AG04450 (cell line): ENCODE measurements at regions not wholly inside any gene's neighbourhood (a gene's known extent, or its start where the extent isn't known, plus 50 kb on each side); places are given as distances from the start of the nearest gene placed in this dataset.

Source experiments
- CTCF ChIA-PET: fragments of 300-600, 350-600 bp; formaldehyde crosslinking; extraction: SDS; loops from one replicate; lab custom pipeline; 2022; ENCODE audit warnings: antibody characterized with exemption, inconsistent platforms; lab: Charles Lee
- POLR2A ChIA-PET: fragments of 350-600 bp; formaldehyde crosslinking; extraction: SDS; loops from one replicate; lab custom pipeline; 2021; ENCODE audit warnings: antibody characterized with exemption, inconsistent platforms; lab: Yijun Ruan, JAX
- DNase-seq: peaks from one replicate; pipeline ENCODE4 v3.0.0-alpha.2; 2011; ENCODE audit warnings: low read depth, low spot score
- H3K27ac ChIP-seq: one replicate; pipeline ENCODE4 v1.5.1; 2012; ENCODE audit warnings: low read depth, low read length, control low read depth
- H3K27me3 ChIP-seq: one replicate; pipeline ENCODE4 v1.6.0; 2012; ENCODE audit warnings: low read length; ENCODE audit not compliant: control insufficient read depth, insufficient read depth
- H3K4me3 ChIP-seq: 2 replicates; pipeline ENCODE4 v1.5.1; 2011; ENCODE audit warnings: mild to moderate bottlenecking, low read depth, low read length, control low read depth
- H3K9me3 ChIP-seq: 2 replicates; pipeline ENCODE4 v1.5.1; 2012; ENCODE audit warnings: low read length; ENCODE audit not compliant: control insufficient read depth, insufficient read depth
- TF ChIP-seq, protein P1 (sequence below): IDR thresholded peaks from 2 replicates; pipeline ENCODE4 v1.5.1; 2011; ENCODE audit warnings: low read depth, low read length, control low read depth, inconsistent platforms

DNA sequence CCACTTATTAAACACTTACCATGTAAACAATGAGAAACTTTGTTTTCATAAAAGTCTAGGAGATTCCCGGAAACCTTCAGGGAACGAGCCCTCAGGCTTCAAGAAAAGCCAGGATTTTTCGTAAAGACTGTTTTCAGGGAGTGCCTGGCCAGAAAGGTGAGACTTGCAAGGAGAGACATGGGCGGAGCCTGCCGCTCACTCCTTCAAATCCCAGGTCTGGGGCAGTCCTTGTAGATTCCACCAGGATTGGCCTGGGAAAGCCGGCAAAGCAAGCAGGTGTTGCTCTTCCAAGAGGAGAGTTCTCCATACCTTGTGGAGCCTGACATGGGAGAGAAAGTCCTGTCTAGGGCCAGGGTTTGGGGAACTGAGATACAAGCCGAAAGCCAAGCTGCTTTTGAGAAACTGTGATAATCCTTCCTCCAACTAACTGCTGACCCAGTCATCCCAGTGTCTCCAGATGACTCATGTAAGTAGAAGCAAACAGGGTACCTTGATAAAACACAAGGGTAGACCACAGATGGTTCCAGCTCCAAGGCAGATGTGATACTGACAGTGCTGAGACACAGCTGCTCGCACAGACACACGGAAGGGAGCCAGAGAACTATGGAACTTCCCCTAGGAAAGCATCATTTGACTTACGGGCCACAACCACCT is 69.4 kb upstream of the NAA20 start:
- CTCF ChIA-PET = interaction anchor here (0.5 kb wide), 1 partner anchor 62 kb away, joined by 4 read pairs; no protein-coding TSS in a partner anchor
- Histone ChIP-seq H3K27me3 (no peaks in the 10 kb centered on the region), H3K4me3 (0 out of 2 replicates have a peak overlapping the region, but pooled peaks have one; percentile 8), H3K27ac (peak overlapping the region; percentile 80), H3K9me3 (no peaks in the 10 kb centered on the region)
- peak; percentile 86 for DNase-seq
- POLR2A ChIA-PET = interaction anchor here (0.8 to 2.0 kb wide), 4 partner anchors 10 to 27 kb away, joined by 3 to 18 read pairs (median 6); no protein-coding TSS in a partner anchor
- TF ChIP-seq, protein P1, sequence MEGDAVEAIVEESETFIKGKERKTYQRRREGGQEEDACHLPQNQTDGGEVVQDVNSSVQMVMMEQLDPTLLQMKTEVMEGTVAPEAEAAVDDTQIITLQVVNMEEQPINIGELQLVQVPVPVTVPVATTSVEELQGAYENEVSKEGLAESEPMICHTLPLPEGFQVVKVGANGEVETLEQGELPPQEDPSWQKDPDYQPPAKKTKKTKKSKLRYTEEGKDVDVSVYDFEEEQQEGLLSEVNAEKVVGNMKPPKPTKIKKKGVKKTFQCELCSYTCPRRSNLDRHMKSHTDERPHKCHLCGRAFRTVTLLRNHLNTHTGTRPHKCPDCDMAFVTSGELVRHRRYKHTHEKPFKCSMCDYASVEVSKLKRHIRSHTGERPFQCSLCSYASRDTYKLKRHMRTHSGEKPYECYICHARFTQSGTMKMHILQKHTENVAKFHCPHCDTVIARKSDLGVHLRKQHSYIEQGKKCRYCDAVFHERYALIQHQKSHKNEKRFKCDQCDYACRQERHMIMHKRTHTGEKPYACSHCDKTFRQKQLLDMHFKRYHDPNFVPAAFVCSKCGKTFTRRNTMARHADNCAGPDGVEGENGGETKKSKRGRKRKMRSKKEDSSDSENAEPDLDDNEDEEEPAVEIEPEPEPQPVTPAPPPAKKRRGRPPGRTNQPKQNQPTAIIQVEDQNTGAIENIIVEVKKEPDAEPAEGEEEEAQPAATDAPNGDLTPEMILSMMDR = no peak

DNA sequence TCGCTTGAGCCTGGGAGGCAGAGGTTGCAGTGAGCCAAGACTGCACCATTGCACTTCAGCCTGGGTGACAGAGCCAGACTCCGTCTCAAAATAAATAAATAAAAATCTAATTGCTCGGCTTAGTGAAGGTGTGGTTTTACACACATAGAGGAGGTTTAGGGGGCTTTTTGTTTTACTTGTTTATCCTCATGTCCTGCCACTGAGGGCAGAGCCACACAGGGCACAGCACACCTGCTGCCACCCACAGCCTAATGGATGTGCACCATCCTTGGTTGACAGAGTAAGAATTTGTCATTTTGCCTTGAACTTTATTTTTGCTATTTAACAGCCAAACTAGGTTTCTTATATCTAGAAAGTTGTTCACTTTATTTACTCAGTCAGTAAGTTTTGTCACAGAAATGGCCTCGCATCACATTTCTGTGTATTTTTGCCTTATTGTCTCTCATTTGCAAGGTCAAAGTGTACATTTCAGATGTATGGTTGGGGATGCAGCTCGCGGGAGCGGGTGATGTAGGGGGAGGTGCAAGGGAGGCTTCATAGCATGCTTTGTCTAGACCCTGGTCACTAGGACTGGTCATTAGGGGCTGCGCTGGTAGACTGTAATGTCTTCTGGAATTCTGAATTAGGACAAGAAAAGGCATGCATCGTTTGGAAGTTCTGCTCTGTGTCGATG is 67.8 kb upstream of the NAA20 start:
- DNase-seq = no peak
- H3K27me3 ChIP-seq = no peaks in the 10 kb centered on the region
- no peaks in the 10 kb centered on the region for H3K9me3 ChIP-seq
- POLR2A ChIA-PET = no interaction called here
- TF ChIP-seq, protein P1 = no peak
- CTCF ChIA-PET = no interaction called here
- H3K4me3 ChIP-seq = no peak overlapping the region
- H3K27ac ChIP-seq = no peak overlapping the region

DNA sequence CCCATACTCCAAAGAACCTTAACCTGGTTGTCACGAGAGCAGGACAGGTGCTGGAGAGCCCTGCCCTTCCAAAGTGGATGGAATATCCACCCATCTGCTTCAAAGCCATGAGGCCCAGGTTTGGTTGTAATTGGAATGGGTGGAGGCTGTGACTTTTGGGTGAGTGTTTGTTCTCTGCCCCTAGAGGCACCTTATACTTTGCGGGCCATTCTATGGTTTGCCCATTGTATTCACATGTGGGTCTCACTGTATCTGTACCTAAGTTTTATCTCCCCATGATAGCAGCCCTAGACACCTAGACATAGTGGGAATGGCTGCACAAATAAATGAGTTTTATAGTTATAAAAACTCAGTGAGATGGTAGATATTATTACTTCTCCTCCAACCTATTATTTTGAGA is 67.1 kb upstream of the NAA20 start:
- no peak for DNase-seq
- TF ChIP-seq, protein P1 = no peak
- ChIA-PET POLR2A (no interaction called here), CTCF (no interaction called here)
- H3K4me3 ChIP-seq = no peak overlapping the region
- peak overlapping the region; percentile 11 for H3K27ac ChIP-seq
- no peaks in the 10 kb centered on the region for H3K9me3 ChIP-seq
- no peaks in the 10 kb centered on the region for H3K27me3 ChIP-seq

DNA sequence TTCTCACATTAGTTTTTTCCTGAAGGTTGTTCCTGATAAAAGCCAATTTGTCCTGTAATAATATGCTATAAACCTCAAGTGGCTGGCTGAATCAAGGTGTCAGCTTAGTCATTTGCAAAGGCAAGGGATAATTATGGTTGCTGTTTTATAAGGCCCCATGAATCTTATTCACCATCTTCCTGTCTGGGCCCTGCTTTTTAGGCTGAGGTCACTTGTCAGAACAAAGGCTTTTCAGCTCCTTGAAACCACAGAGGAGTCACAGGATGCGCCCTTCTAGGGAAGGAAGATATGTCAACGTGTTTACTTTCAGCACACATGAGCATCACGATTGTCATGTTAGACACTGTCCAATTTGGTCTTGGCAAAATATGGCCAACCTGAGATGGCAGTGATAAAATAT is 64.8 kb upstream of the NAA20 start:
- POLR2A ChIA-PET = no interaction called here
- TF ChIP-seq, protein P1 = no peak
- DNase-seq = no peak
- Histone ChIP-seq H3K27me3 (no peaks in the 10 kb centered on the region), H3K27ac (no peak overlapping the region), H3K4me3 (no peak overlapping the region), H3K9me3 (no peaks in the 10 kb centered on the region)
- CTCF ChIA-PET = interaction anchor here (0.6 kb wide), 1 partner anchor 18 kb away, joined by 3 read pairs; no protein-coding TSS in a partner anchor

DNA sequence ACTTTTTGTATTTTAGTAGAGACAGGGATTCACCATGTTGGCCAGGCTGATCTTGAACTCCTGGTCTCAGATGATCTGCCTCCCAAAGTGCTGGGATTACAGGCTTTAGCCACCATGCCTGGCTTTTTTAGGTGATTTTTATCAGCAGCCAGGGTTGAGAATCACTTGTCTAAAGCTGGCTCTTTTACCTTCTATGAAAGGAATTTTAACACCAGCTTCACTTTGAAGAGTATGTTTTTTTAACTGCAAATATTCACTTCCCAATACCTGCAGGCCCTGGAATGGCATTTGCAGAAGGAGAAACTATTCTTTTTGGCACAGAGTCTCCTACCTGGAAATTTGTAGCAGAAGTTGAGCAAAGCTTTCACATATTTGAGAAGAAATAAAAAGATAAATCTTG is 63.6 kb upstream of the NAA20 start:
- H3K4me3 ChIP-seq = no peak overlapping the region
- ChIA-PET CTCF (interaction anchor here (0.6 kb wide), 1 partner anchor 42 kb away, joined by 5 read pairs; no protein-coding TSS in a partner anchor), POLR2A (no interaction called here)
- no peaks in the 10 kb centered on the region for H3K27me3 ChIP-seq
- no peak overlapping the region for H3K27ac ChIP-seq
- no peaks in the 10 kb centered on the region for H3K9me3 ChIP-seq
- TF ChIP-seq, protein P1 = no peak
- DNase-seq = no peak
